ENCODE measurements at regions not wholly inside any gene's neighbourhood (a gene's known extent, or its start where the extent isn't known, plus 50 kb on each side); places are given as distances from the start of the nearest gene placed in this dataset.
"Not testable (repeated sequence)": the region's sequence is repeated elsewhere in the genome, so short reads cannot be mapped to it uniquely, and the experiment has no call there.

DNA sequence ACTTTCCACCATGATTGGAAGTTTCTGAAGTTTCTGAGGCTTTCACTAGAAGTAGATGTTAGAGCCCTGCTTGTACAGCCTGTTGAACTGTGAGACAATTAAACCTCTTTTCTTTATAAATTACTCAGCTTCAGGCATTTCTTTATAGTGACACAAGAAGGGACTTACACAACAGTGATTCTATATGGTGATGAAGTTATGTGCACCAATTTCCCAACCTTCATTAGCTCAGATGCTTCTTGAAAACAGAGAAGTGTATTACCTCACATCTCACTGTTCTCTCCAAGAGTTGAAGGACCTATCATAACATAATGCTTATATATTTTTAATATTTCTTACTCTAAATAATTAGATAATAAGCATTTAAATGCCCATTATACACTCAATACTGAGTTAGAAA, 202.1 kb upstream of the ANXA10 start:
- Histone ChIP-seq H3K79me2 (ENCODE audit: insufficient read depth, low read length) (no peaks in the 10 kb centered on the region), H3K27ac (ENCODE audit: low read depth, low read length) (no peak overlapping the region), H3K4me1 (ENCODE audit: insufficient read depth, low read length) (no peaks in the 10 kb centered on the region), H3K9me3 (ENCODE audit: low read depth, low read length) (peaks cover 2% of the 10 kb centered on the region), H3K27me3 (ENCODE audit: insufficient read depth, low read length) (no peaks in the 10 kb centered on the region), H3K4me2 (ENCODE audit: insufficient read depth, low read length) (no peak overlapping the region), H2AFZ (ENCODE audit: low read length) (no peak overlapping the region), H3K4me3 (ENCODE audit: insufficient read depth, low read length) (no peak overlapping the region), H4K20me1 (ENCODE audit: insufficient read depth, low read length) (no peaks in the 10 kb centered on the region), H3K36me3 (ENCODE audit: insufficient read depth, low read length) (no peaks in the 10 kb centered on the region)
- TF ChIP-seq, protein P1, sequence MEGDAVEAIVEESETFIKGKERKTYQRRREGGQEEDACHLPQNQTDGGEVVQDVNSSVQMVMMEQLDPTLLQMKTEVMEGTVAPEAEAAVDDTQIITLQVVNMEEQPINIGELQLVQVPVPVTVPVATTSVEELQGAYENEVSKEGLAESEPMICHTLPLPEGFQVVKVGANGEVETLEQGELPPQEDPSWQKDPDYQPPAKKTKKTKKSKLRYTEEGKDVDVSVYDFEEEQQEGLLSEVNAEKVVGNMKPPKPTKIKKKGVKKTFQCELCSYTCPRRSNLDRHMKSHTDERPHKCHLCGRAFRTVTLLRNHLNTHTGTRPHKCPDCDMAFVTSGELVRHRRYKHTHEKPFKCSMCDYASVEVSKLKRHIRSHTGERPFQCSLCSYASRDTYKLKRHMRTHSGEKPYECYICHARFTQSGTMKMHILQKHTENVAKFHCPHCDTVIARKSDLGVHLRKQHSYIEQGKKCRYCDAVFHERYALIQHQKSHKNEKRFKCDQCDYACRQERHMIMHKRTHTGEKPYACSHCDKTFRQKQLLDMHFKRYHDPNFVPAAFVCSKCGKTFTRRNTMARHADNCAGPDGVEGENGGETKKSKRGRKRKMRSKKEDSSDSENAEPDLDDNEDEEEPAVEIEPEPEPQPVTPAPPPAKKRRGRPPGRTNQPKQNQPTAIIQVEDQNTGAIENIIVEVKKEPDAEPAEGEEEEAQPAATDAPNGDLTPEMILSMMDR (IDR thresholded peaks at IDR 0.05; ENCODE audit: extremely low read depth, low read depth, low read length), result no peak
- DNase-seq (ENCODE audit: insufficient read length, low spot score, missing footprints), result peak; percentile 3

- TF ChIP-seq, protein P1 (IDR thresholded peaks at IDR 0.05; ENCODE audit: extremely low read depth, low read depth, low read length), result no peak
Measured at GRCh38 chr4:167893531-167893930, 198.8 kb upstream of the ANXA10 start.

DNA sequence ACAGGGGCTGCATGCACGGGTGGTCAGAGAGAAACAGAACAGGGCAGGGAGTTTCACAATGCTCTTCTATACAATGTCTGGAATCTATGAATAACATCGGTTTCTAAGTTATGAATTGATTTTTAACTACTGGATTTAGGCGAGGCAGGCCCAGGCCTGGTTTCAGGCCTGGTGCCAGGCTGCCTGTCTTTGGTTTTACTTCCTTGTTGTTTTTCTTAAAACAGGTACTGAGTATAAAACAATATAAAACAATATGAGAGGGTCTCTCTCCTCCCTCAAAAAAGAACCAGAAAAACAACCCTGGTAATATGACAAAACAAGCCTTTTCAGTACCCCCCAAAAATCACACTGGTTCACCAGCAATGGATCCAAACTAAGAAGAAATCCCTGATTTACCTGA, 196.1 kb upstream of the ANXA10 start:
- H3K27me3 ChIP-seq (ENCODE audit: insufficient read depth, low read length); H3K27ac ChIP-seq (ENCODE audit: low read depth, low read length); H3K4me1 ChIP-seq (ENCODE audit: insufficient read depth, low read length); H4K20me1 ChIP-seq (ENCODE audit: insufficient read depth, low read length); H2AFZ ChIP-seq (ENCODE audit: low read length); DNase-seq (ENCODE audit: insufficient read length, low spot score, missing footprints); H3K79me2 ChIP-seq (ENCODE audit: insufficient read depth, low read length); H3K36me3 ChIP-seq (ENCODE audit: insufficient read depth, low read length); H3K9me3 ChIP-seq (ENCODE audit: low read depth, low read length); H3K4me3 ChIP-seq (ENCODE audit: insufficient read depth, low read length); H3K4me2 ChIP-seq (ENCODE audit: insufficient read depth, low read length): not testable (repeated sequence)

More at GRCh38 chr4:167893531-167893930, 198.8 kb upstream of the ANXA10 start:
- H3K9me3 ChIP-seq (ENCODE audit: low read depth, low read length), result no peaks in the 10 kb centered on the region
- no peak overlapping the region for H3K4me3 ChIP-seq (ENCODE audit: insufficient read depth, low read length)
- no peak overlapping the region for H2AFZ ChIP-seq (ENCODE audit: low read length)
- no peak overlapping the region for H3K4me2 ChIP-seq (ENCODE audit: insufficient read depth, low read length)
- H3K79me2 ChIP-seq (ENCODE audit: insufficient read depth, low read length), result no peaks in the 10 kb centered on the region
- DNase-seq (ENCODE audit: insufficient read length, low spot score, missing footprints), result no peak
- H3K4me1 ChIP-seq (ENCODE audit: insufficient read depth, low read length), result peaks cover 3% of the 10 kb centered on the region
- H3K36me3 ChIP-seq (ENCODE audit: insufficient read depth, low read length), result no peaks in the 10 kb centered on the region
- H3K27me3 ChIP-seq (ENCODE audit: insufficient read depth, low read length), result no peaks in the 10 kb centered on the region
- H4K20me1 ChIP-seq (ENCODE audit: insufficient read depth, low read length), result no peaks in the 10 kb centered on the region
- no peak overlapping the region for H3K27ac ChIP-seq (ENCODE audit: low read depth, low read length)

- no peak for DNase-seq (ENCODE audit: insufficient read length, low spot score, missing footprints)
- no peak overlapping the region for H3K4me2 ChIP-seq (ENCODE audit: insufficient read depth, low read length)
- H3K27ac ChIP-seq (ENCODE audit: low read depth, low read length), result no peak overlapping the region
Measured at GRCh38 chr4:167897116-167897515, 195.2 kb upstream of the ANXA10 start.

More at GRCh38 chr4:167897116-167897515, 195.2 kb upstream of the ANXA10 start:
- H3K4me3 ChIP-seq (ENCODE audit: insufficient read depth, low read length), result no peak overlapping the region
- H3K4me1 ChIP-seq (ENCODE audit: insufficient read depth, low read length), result peaks cover 3% of the 10 kb centered on the region
- TF ChIP-seq, protein P1 (IDR thresholded peaks at IDR 0.05; ENCODE audit: extremely low read depth, low read depth, low read length), result no peak
- no peaks in the 10 kb centered on the region for H3K9me3 ChIP-seq (ENCODE audit: low read depth, low read length)
- no peaks in the 10 kb centered on the region for H3K79me2 ChIP-seq (ENCODE audit: insufficient read depth, low read length)
- no peaks in the 10 kb centered on the region for H3K27me3 ChIP-seq (ENCODE audit: insufficient read depth, low read length)
- no peaks in the 10 kb centered on the region for H3K36me3 ChIP-seq (ENCODE audit: insufficient read depth, low read length)
- H2AFZ ChIP-seq (ENCODE audit: low read length), result peak overlapping the region; percentile 62
- no peaks in the 10 kb centered on the region for H4K20me1 ChIP-seq (ENCODE audit: insufficient read depth, low read length)
